Epithelial cell of esophagus (primary cell): ENCODE measurements at regions not wholly inside any gene's neighbourhood (a gene's known extent, or its start where the extent isn't known, plus 50 kb on each side); places are given as distances from the start of the nearest gene placed in this dataset.
A peak's percentile ranks its signal among the peaks of the same experiment; 100 is the strongest.

Experiments
- DNase-seq: peaks from one replicate; pipeline ENCODE4 v3.0.0; 2010; ENCODE audit warnings: low read depth
- H3K4me3 ChIP-seq: 2 replicates; pipeline ENCODE4 v1.5.1; 2011; ENCODE audit warnings: mild to moderate bottlenecking, low read length, control low read depth
- CTCF ChIP-seq: IDR thresholded peaks from 2 replicates; pipeline ENCODE4 v1.5.1; 2011; ENCODE audit warnings: low read depth, mild to moderate bottlenecking, low read length, control low read depth, inconsistent platforms; ENCODE audit not compliant: insufficient read depth; ENCODE audit errors: missing control alignments

GRCh38 chr13:33624740-33625139 is 193.2 kb upstream of the RFC3 start:
- no peak overlapping the region for H3K4me3 ChIP-seq
- no peak for DNase-seq
- TF ChIP-seq CTCF, result no peak

DNA sequence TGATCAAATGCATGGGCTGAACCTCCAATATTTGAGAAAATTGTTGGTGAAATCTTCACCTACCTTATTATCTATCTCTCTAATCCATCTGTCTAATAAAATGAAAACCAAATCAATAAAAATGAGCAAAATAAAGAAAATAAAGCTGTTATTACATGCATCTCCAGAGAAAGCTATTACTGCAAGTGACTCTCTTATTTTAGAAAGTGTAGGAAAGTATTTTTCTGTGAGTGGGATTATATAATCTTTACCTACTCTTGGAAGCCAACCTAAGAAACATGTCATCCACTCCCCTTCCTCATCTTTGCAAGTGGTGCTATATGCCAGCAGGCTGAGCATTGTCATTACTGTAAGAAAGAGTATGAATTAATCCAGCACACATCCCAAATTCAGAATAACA is 191.5 kb upstream of the RFC3 start:
- H3K4me3 ChIP-seq, result no peak overlapping the region
- no peak for DNase-seq
- TF ChIP-seq CTCF, result no peak

DNA sequence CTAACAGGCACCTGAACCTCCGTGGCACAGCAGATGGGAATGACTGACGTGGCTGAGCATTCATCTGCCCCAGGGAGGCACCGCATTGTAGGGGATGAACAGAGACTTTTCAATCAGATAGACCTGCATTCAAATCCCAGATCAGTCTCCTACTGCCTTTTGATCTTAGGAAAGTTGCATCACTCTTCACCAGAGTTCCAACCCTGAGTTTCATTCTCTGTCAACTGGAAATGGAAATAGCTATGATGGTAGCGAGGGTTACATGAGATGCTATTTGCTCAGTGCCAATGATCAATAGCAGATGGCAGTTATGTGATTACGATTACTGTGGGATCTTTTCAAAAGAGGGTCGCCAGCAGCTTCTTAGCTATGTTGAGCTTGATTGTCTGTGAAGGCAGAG is 189.3 kb upstream of the RFC3 start:
- no peak for TF ChIP-seq CTCF
- no peak for DNase-seq
- no peak overlapping the region for H3K4me3 ChIP-seq

DNA sequence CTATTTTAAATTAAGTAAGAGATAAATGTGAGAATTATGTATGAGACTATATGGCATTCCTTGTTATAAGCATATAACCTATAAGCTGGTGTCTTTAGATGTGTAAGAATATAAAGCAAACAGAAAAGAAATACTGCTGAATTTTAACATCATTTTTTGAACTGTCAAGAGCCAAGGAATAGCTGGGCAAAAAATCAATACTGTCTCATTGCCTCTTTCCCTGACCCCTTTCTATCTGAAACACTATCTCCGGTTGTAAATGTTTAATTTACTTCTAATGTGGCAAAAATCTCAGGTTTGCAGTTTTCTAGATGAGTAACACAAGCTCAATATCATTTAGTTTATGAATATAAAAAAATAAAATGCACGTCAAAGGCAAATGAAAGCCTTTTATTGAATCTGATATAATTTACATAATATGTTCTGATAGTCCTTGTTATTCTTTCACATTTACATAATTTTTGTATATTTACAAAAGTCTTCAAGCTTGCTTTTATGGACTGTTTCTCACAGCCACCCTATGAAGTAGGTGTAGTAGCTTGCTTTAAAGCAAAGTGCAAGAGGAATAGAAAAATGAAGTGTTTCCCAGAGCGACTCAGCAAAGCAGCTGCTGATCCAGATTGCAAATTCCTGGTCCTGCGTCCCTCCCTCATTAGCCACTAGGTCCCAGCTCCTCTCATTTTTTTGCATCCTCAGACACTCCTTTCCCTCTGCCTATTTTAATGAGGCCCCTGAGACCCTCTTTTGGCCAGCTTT is 188.2 kb upstream of the RFC3 start:
- no peak overlapping the region for H3K4me3 ChIP-seq
- no peak for DNase-seq
- TF ChIP-seq CTCF, result no peak

DNA sequence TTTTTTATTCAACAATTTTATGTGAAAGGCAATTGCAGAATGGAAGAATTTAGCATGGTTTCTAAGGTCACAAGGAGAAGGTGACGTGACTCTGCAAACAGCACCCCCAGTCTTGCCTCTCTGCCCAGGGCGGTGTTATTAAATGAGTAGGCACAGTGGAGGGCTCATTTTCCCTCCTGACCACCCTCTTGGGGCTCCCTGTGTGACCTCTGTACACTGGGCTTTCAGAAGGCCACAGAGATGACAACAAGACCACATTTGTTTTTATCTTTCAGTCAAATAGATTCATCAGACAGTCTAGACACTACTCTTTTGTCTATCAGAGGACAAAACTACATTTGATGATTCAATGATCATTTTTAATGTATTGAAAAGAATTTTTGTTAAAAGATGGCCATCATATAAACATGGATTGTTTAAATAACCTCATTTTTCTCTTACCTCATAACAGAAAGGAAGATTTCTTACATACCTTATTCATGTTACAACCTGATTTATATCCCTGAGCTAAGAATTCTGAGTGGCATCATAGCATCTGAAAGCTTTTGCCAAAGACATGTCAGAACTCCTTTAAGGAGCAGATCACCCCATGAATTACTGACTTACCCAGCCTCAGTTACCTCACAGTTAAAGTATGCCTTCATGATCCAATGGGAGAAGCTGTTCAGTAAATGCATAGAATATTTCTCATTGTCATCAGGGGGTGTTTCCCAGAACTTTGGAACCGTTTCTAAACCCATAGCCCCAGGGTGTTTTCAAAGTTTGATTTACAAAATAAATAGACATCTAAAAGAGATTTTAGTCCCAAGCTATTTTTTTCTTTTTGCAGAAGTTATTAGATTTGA is 184.0 kb upstream of the RFC3 start:
- no peak for TF ChIP-seq CTCF
- H3K4me3 ChIP-seq, result no peak overlapping the region
- DNase-seq, result peak; percentile 98

GRCh38 chr13:33634546-33634982 is 183.4 kb upstream of the RFC3 start:
- no peak overlapping the region for H3K4me3 ChIP-seq
- TF ChIP-seq CTCF, result no peak
- DNase-seq, result no peak
